WI38 (cell line): ENCODE measurements at regions not wholly inside any gene's neighbourhood (a gene's known extent, or its start where the extent isn't known, plus 50 kb on each side); places are given as distances from the start of the nearest gene placed in this dataset.

Source experiments
- H3K4me3 ChIP-seq: 2 replicates; pipeline ENCODE4 v1.5.1; 2011; ENCODE audit warnings: low read depth, mild to moderate bottlenecking, control low read depth, low read length
- CTCF ChIP-seq: IDR thresholded peaks from 2 replicates; pipeline ENCODE4 v1.5.1; 2012; ENCODE audit warnings: low read depth, mild to moderate bottlenecking, control low read depth, low read length

DNA sequence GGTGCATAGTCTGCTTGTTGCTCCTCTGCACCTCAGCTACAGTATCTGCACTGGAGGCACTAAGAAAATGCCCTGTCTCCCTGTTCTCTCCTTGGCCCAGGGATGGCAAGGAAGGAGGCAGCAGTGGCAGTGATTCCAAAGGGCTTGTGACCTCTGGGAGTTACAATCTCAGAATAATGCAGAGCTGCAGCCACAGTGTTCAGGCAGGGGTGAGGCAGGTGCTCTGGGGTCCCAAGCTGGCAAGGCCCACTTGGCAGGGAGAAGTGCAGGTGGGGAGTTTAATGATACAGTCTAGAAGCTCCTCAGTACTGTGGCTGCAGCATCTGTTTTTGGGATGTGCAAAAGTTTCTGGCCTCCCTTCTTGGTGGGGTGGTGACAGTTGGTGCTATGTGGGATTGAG, 456.4 kb downstream of the CCSER2 start:
- TF ChIP-seq CTCF: no peak
- no peak overlapping the region for H3K4me3 ChIP-seq

- TF ChIP-seq CTCF: no peak
- no peak overlapping the region for H3K4me3 ChIP-seq
Observed at GRCh38 chr10:84789026-84789425, 460.6 kb downstream of the CCSER2 start.

DNA sequence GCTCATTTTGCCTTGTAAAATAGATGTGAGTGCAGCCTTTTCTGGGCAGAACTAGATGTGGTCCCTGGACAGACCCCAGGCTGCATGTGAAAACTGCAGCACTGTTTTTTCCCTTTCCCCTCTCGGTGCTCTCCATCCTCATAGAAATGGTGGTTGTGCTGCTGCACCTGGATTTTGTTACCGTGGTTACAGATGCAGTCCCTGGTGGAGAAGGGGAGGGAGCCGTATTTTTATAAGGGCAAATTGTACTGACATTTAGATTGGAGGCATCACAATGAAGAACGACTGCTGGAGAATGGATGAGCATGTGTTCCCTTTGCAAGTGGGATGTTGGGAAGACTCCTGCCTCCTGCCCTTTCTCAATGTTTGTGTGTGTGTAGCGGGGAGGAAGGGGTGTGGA, 469.9 kb downstream of the CCSER2 start:
- TF ChIP-seq CTCF: no peak

DNA sequence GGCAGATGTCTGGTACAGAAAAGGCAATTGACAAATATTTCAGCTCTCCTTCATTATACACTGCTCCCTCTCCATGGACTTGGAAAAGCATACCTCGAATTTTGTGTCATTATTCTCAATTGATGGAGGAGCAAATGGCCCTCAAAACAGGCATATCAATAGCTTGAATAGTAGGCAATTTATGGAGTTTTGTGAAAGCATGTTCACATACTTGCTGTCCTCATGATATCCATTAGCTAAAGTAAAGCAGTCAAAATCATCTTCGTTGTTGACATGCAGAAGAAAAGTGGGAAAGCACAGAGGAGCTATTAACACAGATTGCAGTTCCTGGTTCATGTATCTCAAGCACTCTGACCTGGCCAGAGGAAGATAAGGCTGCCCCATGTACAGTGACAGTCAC, 472.8 kb downstream of the CCSER2 start:
- no peak for TF ChIP-seq CTCF
- no peak overlapping the region for H3K4me3 ChIP-seq

More for the DNA sequence above, 469.9 kb downstream of the CCSER2 start:
- H3K4me3 ChIP-seq: no peak overlapping the region

DNA sequence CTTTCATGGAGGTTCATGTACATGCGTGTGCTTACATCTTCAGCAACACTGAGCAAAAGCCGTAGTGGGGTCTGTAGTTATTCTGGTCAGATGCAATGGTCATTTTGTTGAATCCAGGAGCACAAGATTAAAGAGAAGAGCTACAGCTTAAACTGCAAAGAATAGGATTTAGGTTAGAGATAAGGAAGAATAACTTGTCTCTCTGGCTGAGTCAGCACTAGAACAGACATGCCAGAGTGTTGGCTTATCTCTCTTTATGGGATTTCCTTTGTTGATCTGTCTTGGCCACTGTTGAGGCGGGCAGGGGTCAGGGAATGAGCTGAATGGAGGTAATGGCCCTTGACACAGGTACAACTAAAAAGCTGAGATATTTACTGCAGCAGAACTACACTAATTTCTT, 473.5 kb downstream of the CCSER2 start:
- TF ChIP-seq CTCF: no peak
- H3K4me3 ChIP-seq: no peak overlapping the region

- H3K4me3 ChIP-seq: no peak overlapping the region
- no peak for TF ChIP-seq CTCF
Observed at GRCh38 chr10:84805149-84805548, 476.8 kb downstream of the CCSER2 start.

DNA sequence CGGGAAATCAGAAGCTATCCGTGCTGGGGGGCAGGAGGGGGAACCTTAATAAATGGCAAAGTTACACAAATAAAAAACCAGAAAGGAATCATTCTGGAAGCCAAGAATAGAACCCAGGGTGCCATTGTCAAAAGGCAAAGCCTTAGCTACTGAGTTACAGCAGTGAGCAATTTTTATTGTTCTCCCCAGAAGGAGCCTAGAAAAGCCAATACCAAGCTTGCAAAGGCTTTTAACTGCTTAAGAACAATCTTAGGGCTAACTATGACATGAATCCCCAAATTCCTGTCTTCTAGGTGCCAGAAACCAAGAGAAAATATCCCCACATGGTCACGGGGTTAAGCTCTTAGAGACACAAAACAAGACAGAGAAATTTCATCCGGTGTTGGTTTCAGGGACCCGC, 482.7 kb downstream of the CCSER2 start:
- no peak for TF ChIP-seq CTCF

DNA sequence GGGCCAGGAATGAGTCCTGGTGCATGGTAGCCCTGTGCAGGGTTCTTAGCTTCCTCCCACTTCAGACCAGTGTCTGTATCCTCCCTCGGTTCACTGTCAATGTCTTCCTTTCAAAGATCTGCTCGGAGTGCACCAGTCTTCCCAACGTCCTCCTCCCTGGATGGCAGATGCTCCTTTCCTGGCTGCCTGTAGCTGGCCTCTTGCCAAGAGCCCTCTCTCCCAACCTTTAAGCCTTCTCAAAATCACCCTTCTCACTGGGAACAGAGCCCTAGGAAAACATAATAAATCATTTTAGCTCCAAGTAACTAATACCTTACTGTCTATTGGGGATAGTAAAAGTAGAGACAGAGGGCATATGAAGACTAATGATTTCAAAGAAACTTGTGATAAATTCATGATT, 490.6 kb downstream of the CCSER2 start:
- no peak overlapping the region for H3K4me3 ChIP-seq
- TF ChIP-seq CTCF: no peak

More for the DNA sequence above, 482.7 kb downstream of the CCSER2 start:
- H3K4me3 ChIP-seq: no peak overlapping the region
